ENCODE measurements at regions not wholly inside any gene's neighbourhood (a gene's known extent, or its start where the extent isn't known, plus 50 kb on each side); places are given as distances from the start of the nearest gene placed in this dataset.

- TF ChIP-seq CTCF (IDR thresholded peaks at IDR 0.05; ENCODE audit: borderline replicate concordance, control extremely low read depth, extremely low read depth, insufficient read depth, missing control alignments): no peak
- in situ Hi-C loops (cut with MboI; ENCODE audit: low sequenced_read_pairs, unreplicated experiment): no loop called here
- no peak for DNase-seq (ENCODE audit: low spot score)
Measured at GRCh38 chr21:27812279-27812678, 845.4 kb upstream of the ADAMTS5 start.

- no peak for DNase-seq (ENCODE audit: low spot score)
- in situ Hi-C loops (cut with MboI; ENCODE audit: low sequenced_read_pairs, unreplicated experiment): no loop called here
- no peak for TF ChIP-seq CTCF (IDR thresholded peaks at IDR 0.05; ENCODE audit: borderline replicate concordance, control extremely low read depth, extremely low read depth, insufficient read depth, missing control alignments)
Measured at GRCh38 chr21:27808923-27809322, 842.0 kb upstream of the ADAMTS5 start.

- in situ Hi-C loops (cut with MboI; ENCODE audit: low sequenced_read_pairs, unreplicated experiment): no loop called here
- no peak for TF ChIP-seq CTCF (IDR thresholded peaks at IDR 0.05; ENCODE audit: borderline replicate concordance, control extremely low read depth, extremely low read depth, insufficient read depth, missing control alignments)
- DNase-seq (ENCODE audit: low spot score): no peak
Measured at GRCh38 chr21:27807596-27807995, 840.7 kb upstream of the ADAMTS5 start.

- no peak for DNase-seq (ENCODE audit: low spot score)
- in situ Hi-C loops (cut with MboI; ENCODE audit: low sequenced_read_pairs, unreplicated experiment): no loop called here
- TF ChIP-seq CTCF (IDR thresholded peaks at IDR 0.05; ENCODE audit: borderline replicate concordance, control extremely low read depth, extremely low read depth, insufficient read depth, missing control alignments): no peak
Measured at GRCh38 chr21:27806281-27806680, 839.4 kb upstream of the ADAMTS5 start.

GRCh38 chr21:27805696-27806095 is 838.8 kb upstream of the ADAMTS5 start:
- no peak for TF ChIP-seq CTCF (IDR thresholded peaks at IDR 0.05; ENCODE audit: borderline replicate concordance, control extremely low read depth, extremely low read depth, insufficient read depth, missing control alignments)
- in situ Hi-C loops (cut with MboI; ENCODE audit: low sequenced_read_pairs, unreplicated experiment): no loop called here
- no peak for DNase-seq (ENCODE audit: low spot score)

GRCh38 chr21:27804515-27804914 is 837.6 kb upstream of the ADAMTS5 start:
- TF ChIP-seq CTCF (IDR thresholded peaks at IDR 0.05; ENCODE audit: borderline replicate concordance, control extremely low read depth, extremely low read depth, insufficient read depth, missing control alignments): no peak
- DNase-seq (ENCODE audit: low spot score): no peak
- in situ Hi-C loops (cut with MboI; ENCODE audit: low sequenced_read_pairs, unreplicated experiment): no loop called here

GRCh38 chr21:27803571-27803970 is 836.7 kb upstream of the ADAMTS5 start:
- no peak for TF ChIP-seq CTCF (IDR thresholded peaks at IDR 0.05; ENCODE audit: borderline replicate concordance, control extremely low read depth, extremely low read depth, insufficient read depth, missing control alignments)
- DNase-seq (ENCODE audit: low spot score): no peak
- in situ Hi-C loops (cut with MboI; ENCODE audit: low sequenced_read_pairs, unreplicated experiment): no loop called here
